ENCODE measurements at regions not wholly inside any gene's neighbourhood (a gene's known extent, or its start where the extent isn't known, plus 50 kb on each side); places are given as distances from the start of the nearest gene placed in this dataset.

DNA sequence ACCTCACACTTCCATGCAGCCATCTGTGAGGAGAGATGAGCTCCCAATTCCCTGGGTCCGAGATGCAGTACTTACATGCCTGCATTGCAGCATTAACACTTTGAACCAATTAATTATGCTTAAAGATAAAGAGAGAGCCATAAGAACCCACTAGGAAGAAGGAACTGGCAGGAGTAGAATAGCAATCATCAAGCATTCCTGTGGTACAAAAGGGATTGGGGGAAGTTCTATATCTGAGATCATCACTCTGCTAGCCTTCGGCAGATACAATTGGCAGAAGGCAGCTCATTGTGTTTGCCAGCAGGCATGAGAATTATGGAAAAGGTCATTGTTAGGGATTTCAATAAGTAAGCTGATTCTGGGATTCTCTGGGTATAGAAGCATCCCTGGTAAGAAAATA, 891.4 kb downstream of the NTRK3 start:
- no peak for DNase-seq (ENCODE audit: low read depth in 2 of 2)

DNA sequence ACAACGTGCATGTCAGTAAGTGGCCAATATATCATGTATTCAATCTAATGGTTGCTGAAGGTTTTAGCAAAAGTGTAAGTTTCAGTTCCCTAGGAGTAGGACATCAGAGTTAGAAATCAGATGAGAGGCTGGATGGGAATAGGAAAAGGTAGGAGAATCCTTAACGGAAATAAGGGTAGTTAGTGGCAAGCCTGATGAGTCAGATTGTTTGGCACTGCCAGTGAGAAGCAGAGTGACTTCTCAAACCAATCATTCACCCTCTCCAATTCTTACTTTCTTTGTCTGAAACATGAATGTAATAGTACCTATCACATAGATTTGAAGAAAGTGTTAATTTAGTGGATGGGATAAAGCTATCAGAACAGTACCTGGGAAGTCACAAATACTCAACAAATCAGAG, 894.0 kb downstream of the NTRK3 start:
- DNase-seq (ENCODE audit: low read depth in 2 of 2) = no peak

DNA sequence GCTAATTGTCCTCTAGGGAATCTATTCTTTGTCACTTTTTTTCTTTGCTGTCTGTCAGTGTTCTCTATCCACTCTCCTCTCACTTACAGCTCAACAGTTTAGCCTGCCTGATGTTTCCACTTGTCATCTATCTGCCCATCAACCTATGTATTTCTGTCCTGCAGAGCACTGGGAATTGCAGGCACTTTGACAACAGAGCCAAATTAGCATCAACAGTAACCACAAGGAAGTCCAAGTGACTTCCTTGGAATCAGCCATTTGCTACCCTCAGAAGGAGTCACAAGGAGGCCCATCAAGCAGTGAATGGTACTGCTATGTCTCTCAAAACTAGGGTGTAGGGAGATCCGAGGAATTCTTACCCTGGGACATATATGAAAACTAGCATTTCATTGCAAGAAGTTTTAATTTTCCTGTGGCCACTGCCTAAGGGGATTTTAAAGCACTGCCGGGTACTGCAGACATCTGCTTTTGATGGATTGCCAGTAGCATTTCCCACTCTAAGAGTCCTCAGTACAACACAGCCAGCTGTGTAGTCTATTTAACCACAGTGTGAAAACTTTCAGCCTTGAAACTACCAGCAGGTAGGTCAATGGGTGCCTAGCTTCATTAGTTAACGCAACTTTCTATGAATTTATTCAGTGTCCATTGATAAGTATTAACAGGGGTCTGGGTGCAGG, 898.8 kb downstream of the NTRK3 start:
- DNase-seq (ENCODE audit: low read depth in 2 of 2) = no peak

DNA sequence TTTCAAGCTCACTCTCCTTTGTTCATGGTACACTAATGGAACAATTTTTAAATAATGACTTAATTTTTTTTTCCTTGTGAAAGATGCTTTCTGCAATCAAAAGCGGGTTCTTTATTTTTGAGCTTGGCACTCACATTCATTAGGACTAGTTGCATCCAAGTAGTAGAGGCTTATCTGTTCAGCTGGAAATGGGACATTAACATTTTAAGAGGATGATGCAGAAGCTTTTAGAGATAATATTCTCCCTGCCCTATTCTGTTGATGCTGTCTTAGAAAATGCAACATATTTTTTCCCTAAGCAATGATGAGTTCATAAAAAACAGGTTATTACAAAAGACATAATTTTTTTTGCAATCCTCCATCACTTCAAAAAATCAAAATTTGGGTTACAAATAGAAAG, 900.6 kb downstream of the NTRK3 start:
- no peak for DNase-seq (ENCODE audit: low read depth in 2 of 2)

DNA sequence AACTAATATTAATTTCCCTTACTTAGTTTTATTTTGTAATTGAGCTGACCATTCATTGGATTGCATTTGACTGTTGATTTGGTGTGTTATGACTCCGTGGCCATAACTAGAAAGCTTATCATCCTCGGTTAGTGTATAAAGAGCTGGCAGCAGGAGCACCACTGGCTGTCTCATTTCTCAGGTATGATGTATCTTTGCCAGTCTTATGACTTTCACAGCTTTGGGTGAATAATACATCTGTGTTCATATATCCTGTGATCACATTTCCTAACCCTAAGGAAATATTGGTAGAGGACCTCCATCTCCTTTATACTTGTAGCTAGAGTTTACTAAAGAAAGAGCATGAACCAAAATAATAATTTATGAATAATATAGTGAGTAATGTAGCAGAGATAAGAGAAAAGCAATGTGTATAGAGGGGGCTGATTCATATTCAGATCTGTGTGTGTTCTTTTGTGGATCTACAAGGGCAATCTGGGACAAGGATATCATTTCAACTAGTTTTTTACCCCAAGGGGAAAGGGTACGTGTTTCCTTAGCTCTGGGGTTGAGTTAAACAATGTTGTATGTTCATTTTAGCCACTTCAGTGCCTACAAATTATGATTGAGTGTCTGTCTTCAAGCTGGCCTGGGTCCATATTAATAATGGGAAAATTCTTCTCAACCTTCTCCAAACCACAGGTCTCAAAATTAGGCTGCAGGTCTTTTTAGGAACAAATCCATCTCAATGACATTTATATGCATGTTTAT, 901.7 kb downstream of the NTRK3 start:
- DNase-seq (ENCODE audit: low read depth in 2 of 2) = no peak

DNA sequence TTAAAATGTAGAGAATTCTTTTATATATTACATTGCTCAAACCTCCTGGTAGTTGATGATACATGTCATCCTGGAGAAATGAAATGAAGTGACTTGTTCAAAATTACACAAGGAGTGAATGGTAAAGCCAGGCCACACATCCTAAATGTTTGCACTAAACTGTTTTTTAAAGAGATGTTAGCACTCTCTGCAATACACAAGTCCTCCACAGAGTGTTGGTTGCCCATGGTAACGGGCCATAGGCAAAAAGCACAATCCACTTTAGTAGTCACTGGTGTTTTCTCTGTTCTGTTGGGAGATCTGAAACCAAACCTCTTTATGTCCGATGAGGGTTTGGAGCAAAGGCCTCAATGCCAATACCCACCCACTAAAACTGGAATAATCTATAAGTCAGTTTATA, 907.4 kb downstream of the NTRK3 start:
- DNase-seq (ENCODE audit: low read depth in 2 of 2) = no peak

DNA sequence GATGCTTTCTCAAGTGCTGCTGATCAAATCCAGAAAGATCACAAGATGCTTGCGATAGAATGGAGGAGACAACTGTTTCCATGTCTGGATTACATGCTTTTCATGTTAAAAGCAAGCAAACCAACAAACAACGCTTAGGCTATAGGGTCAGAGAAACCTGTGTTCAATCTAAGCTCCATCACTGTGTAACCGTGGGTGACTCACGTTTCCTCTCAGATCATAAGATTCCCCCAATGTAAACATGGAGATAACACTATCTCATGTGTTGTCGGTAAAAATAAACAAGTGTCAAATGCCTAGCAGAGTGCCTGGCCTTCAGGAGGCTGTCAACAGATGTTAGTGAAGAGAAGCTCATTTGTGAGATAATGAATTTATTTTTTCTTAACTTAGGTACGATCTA, 907.8 kb downstream of the NTRK3 start:
- DNase-seq (ENCODE audit: low read depth in 2 of 2) = no peak

DNA sequence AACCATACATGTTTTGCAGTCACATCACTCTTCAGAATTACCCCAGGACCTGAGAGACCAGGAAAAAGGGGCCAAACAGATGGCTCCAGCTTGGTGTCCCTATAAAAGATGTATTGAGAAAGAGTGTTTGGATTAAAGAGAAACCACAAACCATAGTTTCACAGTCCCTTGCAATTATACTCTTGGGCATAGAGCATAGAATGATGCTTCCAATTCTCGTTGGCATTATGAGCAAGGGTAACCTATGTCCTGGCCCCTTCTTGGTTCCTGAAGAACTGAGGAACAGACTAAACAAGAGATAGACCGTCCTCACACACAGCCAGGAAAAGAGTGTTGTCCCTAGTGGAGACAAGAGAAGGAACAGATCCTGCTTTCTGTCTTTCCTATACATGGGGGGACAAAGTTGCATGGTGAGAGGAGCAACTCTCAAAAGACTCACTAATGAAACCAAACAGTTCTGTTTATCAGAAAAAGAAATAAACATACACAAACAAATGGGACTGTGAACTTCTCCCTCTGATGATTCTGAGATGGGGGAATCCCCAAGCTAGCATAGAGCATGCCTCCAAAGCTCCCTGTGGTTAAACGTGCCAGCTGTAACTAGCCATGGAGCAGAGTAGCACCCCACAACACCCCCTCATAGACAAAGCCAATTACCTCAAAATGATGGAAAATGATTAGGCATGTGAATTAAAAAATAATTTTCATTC, 908.6 kb downstream of the NTRK3 start:
- DNase-seq (ENCODE audit: low read depth in 2 of 2) = no peak

DNA sequence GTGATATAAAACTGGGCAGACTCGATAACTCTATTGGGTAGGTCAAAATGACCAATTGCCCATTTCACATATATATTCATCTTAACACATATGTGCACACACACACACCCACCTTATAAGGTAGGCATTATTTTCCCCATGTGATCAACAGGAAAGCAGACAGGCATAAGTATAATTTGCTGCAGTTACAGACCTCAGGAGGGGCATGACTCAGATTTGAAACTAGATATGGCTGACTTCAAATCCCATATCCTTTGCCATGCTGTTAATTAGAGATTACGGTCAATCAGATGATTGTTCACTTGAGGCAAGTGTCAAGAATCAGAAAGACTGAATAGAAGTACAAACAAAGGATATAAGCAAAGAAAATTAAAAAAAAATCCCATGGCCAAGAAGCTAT, 910.6 kb downstream of the NTRK3 start:
- no peak for DNase-seq (ENCODE audit: low read depth in 2 of 2)

DNA sequence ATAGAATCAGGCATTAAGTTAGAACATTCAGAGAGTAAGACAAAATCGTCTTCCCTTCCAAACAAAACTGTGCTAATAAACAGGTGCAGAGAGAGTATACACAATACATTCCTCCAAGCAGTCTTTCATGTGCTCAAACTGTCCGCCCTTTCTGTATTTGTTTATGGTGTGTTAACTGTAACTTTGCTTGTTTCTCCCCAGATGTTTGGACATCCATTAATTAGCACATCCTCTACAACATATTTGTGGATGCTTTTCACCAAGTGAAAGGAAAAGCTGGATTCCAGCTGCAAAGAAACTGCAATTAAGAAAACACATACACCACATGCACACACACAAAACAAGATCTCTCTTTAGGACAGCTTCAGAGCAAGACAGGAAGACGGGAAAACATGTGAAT, 912.6 kb downstream of the NTRK3 start:
- DNase-seq (ENCODE audit: low read depth in 2 of 2) = no peak

DNA sequence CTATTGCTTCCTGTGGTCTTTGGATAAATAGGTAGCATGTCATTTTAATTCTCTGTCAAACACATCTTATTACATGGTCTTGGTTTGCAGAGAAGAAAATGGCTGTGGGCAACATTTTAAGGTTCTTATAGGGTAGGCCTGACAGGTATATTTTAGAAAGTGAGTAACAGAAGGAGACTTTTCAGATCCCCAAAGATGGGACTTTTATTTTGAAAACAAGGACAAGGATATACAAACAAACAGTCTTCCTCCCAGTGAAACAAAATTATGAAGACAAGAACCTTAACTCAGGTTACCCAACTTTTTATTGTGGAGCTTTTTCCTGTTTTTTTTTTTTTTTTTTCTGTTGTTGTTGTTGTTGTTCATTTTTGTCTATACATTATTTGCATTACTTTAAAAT, 916.2 kb downstream of the NTRK3 start:
- no peak for DNase-seq (ENCODE audit: low read depth in 2 of 2)

DNA sequence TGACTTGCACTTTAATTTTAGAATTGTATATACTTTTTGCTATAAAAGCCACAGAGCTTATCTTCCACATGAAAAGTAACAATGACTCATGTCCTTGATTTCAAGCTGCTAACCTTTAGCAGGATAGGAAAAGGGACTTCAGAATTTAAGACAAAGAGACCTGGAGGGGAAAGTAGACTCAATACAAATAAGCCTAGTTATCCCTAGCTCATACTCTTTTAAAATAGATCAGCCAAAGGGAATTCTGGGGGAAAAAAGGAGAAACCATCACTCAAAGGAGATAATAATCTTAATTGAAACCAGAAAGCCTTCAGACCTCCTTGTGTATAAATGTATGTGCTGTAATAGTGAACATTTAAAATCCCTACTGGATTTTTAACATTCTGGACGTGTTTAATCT, 930.3 kb downstream of the NTRK3 start:
- no peak for DNase-seq (ENCODE audit: low read depth in 2 of 2)

DNA sequence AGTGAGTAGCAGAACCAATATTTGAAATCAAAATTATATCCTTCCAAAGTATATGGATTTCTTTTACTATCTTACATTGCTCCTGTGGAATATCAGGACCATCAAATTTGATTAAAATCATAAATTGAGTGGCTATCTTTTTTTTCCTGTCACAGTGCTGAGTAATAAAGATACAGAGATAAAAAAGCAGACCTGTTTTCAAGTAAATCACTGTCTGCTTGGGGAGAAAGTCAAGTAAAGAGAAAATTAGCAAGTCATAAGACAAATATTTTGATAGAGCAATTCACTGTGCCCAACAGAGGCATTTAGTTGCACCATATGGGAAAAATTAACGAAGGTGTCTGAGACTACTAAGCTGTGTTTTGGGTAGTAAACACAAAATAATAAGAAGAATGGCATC, 933.7 kb downstream of the NTRK3 start:
- no peak for DNase-seq (ENCODE audit: low read depth in 2 of 2)

DNA sequence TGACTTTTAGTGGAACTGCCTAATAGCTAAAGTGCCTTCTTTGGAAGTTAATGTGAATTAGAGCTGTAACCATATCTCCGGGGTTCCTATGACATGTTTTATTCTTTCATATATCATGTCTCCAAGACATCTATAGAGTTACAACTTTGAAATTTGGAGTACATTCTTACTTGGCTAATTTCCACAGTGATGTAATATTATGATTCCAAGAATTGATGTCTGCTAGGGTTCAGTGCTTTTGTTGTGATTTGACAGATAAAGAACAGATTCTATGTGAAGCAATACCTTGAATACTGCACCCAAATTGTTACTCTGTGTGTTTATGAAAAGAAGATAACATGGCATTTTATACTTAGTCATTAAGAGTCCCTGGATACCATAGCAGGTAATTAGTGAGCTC, 934.3 kb downstream of the NTRK3 start:
- DNase-seq (ENCODE audit: low read depth in 2 of 2) = no peak

DNA sequence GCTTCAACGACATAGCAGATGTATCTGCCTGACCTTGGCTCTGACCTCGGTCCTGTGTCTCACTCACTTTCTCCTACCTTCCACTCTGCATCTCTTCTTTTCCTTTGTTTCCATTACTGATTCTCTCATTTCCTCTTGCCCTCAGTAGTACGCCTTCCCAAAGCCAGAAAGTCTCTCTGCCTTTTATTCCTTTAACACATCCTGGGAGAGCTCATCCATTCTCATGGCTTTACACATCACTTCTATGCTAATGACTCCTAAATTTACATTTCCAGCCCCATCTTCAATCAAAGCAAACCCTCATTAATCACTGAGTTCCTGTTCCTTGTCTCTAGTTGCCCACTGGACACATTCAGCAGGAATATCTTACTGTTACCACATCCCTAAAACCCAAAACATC, 938.6 kb downstream of the NTRK3 start:
- DNase-seq (ENCODE audit: low read depth in 2 of 2) = no peak

DNA sequence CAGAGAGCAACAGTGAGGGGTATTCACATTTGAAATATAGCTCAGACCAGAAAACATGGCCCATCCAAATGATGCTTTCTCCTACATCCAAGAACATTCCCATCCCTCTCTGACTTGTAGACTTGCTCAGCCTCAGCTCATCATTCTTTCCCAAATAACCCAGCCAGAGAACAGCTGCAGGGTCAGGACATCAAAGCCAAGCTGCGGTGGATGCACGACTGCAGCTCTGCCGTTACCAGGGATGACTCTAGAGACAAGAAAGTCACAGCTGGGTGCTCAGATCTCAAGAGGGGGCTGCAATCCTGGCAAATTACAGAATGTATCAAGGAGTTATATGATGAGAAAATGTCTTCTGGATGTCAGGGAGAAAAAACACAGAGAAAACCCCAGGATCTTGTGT, 944.3 kb downstream of the NTRK3 start:
- no peak for DNase-seq (ENCODE audit: low read depth in 2 of 2)

DNA sequence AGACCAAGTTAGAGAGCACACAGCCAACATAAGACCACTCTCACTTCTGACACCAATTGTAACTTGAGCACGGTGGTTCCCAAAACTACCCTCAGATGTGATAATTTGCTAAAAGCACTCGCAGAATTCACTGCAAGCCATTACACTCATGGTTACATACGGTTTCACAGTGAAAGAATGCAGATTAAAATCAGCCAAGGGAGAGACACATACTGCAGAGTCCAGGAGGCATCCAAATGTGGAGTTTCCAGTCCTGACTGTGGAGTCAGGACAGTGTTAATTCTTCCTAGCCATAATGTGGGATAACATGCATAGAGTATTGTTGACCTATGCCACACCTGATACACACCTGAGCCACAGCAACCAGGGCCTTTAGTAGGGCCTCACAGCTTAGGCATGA, 956.4 kb downstream of the NTRK3 start:
- DNase-seq (ENCODE audit: low read depth in 2 of 2) = no peak

DNA sequence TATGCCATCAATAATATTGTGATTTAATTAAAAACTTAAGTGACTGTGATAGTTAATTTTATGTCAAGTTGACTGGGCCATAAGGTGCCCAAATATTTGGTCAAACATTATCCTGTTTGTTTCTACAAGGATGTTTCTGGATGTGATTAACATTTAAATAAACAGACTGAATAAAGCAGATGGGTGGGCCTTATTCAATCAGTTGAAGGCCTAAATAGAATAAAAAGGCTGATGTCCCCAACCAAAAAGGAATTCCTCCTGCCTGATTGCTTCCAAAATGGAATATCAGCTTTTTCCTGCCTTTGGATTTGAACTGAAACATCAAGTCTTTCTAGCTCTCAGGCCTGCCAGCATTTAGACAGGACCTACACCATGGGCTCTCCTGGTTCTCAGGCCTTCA, 961.7 kb downstream of the NTRK3 start:
- no peak for DNase-seq (ENCODE audit: low read depth in 2 of 2)

DNA sequence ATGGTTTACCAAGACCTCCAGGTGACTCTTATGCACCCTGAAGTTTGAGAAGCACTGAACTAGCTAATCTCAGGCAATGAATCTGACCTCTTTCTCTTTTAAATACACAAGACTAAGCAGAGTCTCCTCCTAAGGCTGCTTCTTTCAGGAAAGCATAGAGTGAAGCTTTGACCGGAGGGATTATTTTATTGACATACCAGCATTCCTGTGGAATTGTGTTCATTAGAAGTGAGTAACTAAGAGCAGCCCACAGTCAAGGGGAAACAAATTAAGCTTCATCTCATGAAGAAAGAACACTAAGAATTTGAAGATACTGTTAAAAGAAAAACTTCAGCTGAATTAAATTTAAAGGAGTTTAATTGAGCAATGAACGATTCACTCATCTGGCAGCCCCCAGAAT, 963.5 kb downstream of the NTRK3 start:
- DNase-seq (ENCODE audit: low read depth in 2 of 2) = no peak

DNA sequence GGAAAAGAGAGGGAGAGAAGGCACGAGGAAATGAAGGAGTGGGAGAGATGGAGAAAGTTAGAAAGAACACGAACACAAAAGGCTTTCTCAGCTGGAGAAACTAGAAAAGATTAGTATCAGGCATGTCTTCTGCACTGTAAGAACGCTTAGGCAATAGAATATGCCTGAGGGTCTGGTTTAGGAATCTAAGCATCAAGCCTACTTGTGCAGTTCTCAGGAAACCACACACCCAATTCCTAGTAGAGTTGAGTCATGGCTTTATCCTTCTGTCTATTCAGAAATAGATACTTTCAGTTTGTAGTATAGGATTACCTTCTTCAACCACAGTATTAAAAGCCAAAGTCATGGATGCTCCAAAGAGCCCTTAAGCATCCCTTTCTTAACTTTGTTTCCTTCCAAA, 969.4 kb downstream of the NTRK3 start:
- no peak for DNase-seq (ENCODE audit: low read depth in 2 of 2)

DNA sequence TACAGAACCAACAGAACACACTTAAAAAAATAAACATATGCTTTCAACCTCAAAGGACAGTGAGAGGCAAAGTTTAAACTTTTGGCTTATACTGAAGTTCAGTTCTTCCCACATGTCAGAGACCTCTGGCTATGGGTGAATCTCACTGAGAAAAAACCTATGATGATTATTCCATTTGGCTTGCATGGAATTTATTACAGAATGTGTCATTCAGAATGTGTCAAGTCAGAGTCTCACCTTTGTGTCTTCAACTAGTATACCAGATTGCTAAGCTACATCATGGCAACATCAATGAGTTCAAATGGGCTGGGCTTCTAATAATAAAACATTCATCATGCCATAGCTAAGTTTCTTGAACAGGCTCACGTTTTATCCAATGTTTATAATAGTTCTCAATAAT, 987.0 kb downstream of the NTRK3 start:
- no peak for DNase-seq (ENCODE audit: low read depth in 2 of 2)

DNA sequence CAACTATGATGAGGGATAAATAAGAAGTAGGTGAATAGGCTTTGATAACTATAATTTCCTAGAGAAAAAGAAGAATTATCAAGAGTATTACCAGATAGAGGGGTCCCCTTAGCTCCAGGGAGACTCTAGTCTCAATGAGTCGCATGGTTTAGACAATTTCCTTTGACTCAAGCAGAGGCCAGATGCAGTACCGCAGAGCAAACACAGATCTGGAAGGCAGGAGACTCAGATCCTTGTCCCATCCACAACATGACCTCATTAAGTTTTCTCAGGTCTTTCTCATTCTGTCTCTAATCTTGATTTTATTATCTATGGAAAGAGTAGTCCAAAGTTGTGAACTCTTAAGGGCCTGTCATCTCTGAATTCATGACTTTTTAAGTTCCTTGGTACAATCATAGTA, 987.9 kb downstream of the NTRK3 start:
- no peak for DNase-seq (ENCODE audit: low read depth in 2 of 2)

DNA sequence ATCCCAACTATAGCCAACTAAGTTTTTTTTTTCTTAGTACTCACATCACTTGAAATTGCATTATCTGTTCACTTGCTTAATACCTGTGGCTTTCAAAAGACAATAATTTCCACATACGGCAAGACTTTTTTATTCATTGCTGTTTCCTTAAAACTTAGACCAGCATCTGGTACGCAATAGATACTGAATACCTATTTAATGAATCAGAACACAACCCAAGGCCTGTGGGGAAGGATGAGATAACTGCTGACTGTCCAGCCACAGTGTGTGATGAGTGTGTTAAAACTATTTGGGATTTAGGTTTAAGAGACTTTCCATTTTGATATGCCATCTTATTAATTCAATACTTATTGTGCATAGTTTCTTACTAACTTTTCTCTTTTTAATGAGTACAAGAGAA, 988.7 kb downstream of the NTRK3 start:
- no peak for DNase-seq (ENCODE audit: low read depth in 2 of 2)
